ENCODE measurements at regions not wholly inside any gene's neighbourhood (a gene's known extent, or its start where the extent isn't known, plus 50 kb on each side); places are given as distances from the start of the nearest gene placed in this dataset.

DNA sequence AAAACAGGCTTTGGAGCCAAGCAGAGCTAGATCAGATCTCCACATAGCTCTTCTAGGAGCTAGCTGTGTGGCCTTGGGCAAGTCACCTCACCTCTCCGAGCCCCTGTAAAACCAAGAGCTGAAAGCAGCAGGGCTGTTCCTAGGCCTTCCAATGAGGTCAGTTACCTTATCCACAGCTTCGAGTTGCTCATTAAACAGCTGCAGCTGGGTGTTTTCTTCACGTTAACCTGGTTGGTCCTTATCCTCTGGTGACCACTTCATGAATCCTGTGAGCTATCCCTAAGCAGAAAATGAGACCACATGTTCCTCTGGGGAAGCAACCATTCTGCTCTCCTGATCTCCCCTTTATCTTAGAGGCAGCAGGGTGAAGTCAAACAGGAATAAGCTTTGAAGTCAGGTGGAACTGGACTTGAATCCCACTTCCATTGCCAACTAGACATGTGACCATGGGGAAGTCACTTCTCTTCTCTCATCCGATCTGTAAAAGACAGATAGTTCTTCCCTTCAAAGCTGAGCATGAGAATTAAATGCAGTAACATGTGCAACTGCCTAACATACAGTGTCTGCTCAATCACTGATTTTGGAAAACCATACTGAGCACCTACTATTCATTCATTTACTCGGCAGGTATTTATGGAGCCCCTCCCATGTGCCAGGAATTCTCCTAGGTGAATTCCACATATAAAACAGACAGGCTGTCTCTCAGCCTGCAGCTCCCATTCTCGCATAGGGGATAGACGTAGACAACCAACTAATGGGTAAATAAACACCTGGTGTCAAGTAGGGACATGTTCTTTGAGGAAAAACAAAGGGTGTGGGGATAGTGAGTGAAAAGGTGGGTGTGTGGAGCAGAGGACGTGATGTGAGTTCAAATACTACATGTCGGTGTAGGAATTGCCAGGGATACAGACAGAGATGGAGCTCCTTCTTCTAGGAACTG, 111.7 kb upstream of the BOD1 start:
- Histone ChIP-seq H3K27ac (ENCODE audit: low read length) (no peak overlapping the region), H3K36me3 (ENCODE audit: control insufficient read depth, insufficient read depth, low read length) (no peaks in the 10 kb centered on the region), H3K27me3 (ENCODE audit: control insufficient read depth, insufficient read depth, low read length) (no peaks in the 10 kb centered on the region), H3K4me3 (ENCODE audit: low read depth in 2 of 2, low read length in 2 of 2) (no peak overlapping the region), H3K9me3 (ENCODE audit: control insufficient read depth, insufficient read depth, low read depth, low read length) (no peaks in the 10 kb centered on the region), H3K4me1 (ENCODE audit: control insufficient read depth, insufficient read depth, low read length) (no peaks in the 10 kb centered on the region)
- POLR2A ChIA-PET: no interaction called here
- BruUV-seq (replicated peaks): no TSS peak
- in situ Hi-C loops (cut with HindIII; ENCODE audit: low pct_unique_long_range_greater_than_20kb, low sequenced_read_pairs) (no loop called here), intact Hi-C loops (cut with micrococcal nuclease; ENCODE audit: unreplicated experiment) (no loop called here)
- TF ChIP-seq TCF7L2 (IDR thresholded peaks at IDR 0.05; ENCODE audit: low read depth, low read length): no peak
- no peak for TF ChIP-seq SIN3A (IDR thresholded peaks at IDR 0.05; ENCODE audit: borderline replicate concordance, insufficient read depth, low read depth, low read length)
- TF ChIP-seq CTCF (IDR thresholded peaks at IDR 0.05): no peak
- no peak for TF ChIP-seq POLR2AphosphoS5 (IDR thresholded peaks at IDR 0.05; ENCODE audit: low read depth, low read length)
- no peak for TF ChIP-seq REST (IDR thresholded peaks at IDR 0.05; ENCODE audit: insufficient read depth in 1 of 2, low read depth in 2 of 2, low read length in 1 of 2)
- no peak for DNase-seq (ENCODE audit: low read depth, low spot score)
- CTCF ChIA-PET: no interaction called here
- no peak for ATAC-seq

DNA sequence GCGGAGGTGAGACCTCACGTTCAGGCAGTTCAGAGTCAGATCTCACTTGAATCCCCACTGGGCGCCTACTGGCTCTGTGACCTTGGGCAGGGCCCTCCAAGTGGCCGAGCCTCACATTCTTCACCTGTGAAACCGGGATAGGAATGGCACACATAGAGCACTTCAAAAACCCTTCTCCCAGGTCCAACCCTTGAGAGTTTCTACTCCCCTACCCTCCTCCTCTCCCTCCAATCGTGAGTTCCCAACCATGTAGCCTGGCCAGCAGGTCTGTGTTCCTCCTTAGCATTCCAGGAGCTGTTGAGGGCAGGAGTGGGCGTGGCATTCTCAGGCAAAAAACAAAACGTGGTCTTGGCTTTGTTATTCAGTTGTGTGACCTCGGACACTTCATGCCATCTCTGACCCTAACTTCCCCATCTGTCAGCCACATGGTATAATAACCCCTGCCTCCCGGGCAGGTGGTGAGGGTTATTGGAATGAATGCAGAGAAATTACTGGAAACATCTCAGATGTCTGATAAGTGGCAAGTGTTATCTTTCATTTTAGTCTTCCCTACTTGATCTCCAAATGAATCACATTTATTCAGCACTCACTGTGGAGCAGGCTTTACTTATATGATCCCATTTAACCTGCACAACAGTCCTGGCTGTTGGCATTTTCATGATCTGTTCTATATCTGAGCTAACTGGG, 112.8 kb upstream of the BOD1 start:
- ATAC-seq (no peak), DNase-seq (ENCODE audit: low read depth, low spot score) (no peak)
- no TSS peak for BruUV-seq (replicated peaks)
- Histone ChIP-seq H3K4me1 (ENCODE audit: control insufficient read depth, insufficient read depth, low read length) (no peaks in the 10 kb centered on the region), H3K36me3 (ENCODE audit: control insufficient read depth, insufficient read depth, low read length) (no peaks in the 10 kb centered on the region), H3K27ac (ENCODE audit: low read length) (no peak overlapping the region), H3K27me3 (ENCODE audit: control insufficient read depth, insufficient read depth, low read length) (no peaks in the 10 kb centered on the region), H3K4me3 (ENCODE audit: low read depth in 2 of 2, low read length in 2 of 2) (no peak overlapping the region), H3K9me3 (ENCODE audit: control insufficient read depth, insufficient read depth, low read depth, low read length) (no peaks in the 10 kb centered on the region)
- ChIA-PET POLR2A (no interaction called here), CTCF (no interaction called here)
- no peak for TF ChIP-seq CTCF (IDR thresholded peaks at IDR 0.05)
- no peak for TF ChIP-seq POLR2AphosphoS5 (IDR thresholded peaks at IDR 0.05; ENCODE audit: low read depth, low read length)
- no peak for TF ChIP-seq REST (IDR thresholded peaks at IDR 0.05; ENCODE audit: insufficient read depth in 1 of 2, low read depth in 2 of 2, low read length in 1 of 2)
- TF ChIP-seq TCF7L2 (IDR thresholded peaks at IDR 0.05; ENCODE audit: low read depth, low read length): no peak
- TF ChIP-seq SIN3A (IDR thresholded peaks at IDR 0.05; ENCODE audit: borderline replicate concordance, insufficient read depth, low read depth, low read length): no peak
- intact Hi-C loops (cut with micrococcal nuclease; ENCODE audit: unreplicated experiment): no loop called here
- in situ Hi-C loops (cut with HindIII; ENCODE audit: low pct_unique_long_range_greater_than_20kb, low sequenced_read_pairs): no loop called here
